ENCODE measurements at regions not wholly inside any gene's neighbourhood (a gene's known extent, or its start where the extent isn't known, plus 50 kb on each side); places are given as distances from the start of the nearest gene placed in this dataset.

GRCh38 chr9:73042155-73042554 is 89.3 kb upstream of the ALDH1A1 start:
- no peak for DNase-seq (ENCODE audit: extremely low read depth, insufficient read length)
- TF ChIP-seq, protein P1, sequence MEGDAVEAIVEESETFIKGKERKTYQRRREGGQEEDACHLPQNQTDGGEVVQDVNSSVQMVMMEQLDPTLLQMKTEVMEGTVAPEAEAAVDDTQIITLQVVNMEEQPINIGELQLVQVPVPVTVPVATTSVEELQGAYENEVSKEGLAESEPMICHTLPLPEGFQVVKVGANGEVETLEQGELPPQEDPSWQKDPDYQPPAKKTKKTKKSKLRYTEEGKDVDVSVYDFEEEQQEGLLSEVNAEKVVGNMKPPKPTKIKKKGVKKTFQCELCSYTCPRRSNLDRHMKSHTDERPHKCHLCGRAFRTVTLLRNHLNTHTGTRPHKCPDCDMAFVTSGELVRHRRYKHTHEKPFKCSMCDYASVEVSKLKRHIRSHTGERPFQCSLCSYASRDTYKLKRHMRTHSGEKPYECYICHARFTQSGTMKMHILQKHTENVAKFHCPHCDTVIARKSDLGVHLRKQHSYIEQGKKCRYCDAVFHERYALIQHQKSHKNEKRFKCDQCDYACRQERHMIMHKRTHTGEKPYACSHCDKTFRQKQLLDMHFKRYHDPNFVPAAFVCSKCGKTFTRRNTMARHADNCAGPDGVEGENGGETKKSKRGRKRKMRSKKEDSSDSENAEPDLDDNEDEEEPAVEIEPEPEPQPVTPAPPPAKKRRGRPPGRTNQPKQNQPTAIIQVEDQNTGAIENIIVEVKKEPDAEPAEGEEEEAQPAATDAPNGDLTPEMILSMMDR (IDR thresholded peaks at IDR 0.05; ENCODE audit: insufficient read depth, low read length, poor library complexity, severe bottlenecking): no peak

GRCh38 chr9:73039271-73040263 is 86.7 kb upstream of the ALDH1A1 start:
- TF ChIP-seq, protein P1 (IDR thresholded peaks at IDR 0.05; ENCODE audit: insufficient read depth, low read length, poor library complexity, severe bottlenecking): no peak
- no peak for DNase-seq (ENCODE audit: extremely low read depth, insufficient read length)
- Histone ChIP-seq H3K36me3 (ENCODE audit: control insufficient read depth, insufficient read depth, low read length) (no peaks in the 10 kb centered on the region), H3K4me3 (replicated peaks; ENCODE audit: low read depth, low read length) (no peak overlapping the region), H3K27me3 (replicated peaks; ENCODE audit: control insufficient read depth, insufficient read depth, low read length) (no peaks in the 10 kb centered on the region)

More at GRCh38 chr9:73042155-73042554, 89.3 kb upstream of the ALDH1A1 start:
- no peak overlapping the region for H3K4me3 ChIP-seq (replicated peaks; ENCODE audit: low read depth, low read length)
- H3K27me3 ChIP-seq (replicated peaks; ENCODE audit: control insufficient read depth, insufficient read depth, low read length): no peaks in the 10 kb centered on the region
- H3K36me3 ChIP-seq (ENCODE audit: control insufficient read depth, insufficient read depth, low read length): no peaks in the 10 kb centered on the region

DNA sequence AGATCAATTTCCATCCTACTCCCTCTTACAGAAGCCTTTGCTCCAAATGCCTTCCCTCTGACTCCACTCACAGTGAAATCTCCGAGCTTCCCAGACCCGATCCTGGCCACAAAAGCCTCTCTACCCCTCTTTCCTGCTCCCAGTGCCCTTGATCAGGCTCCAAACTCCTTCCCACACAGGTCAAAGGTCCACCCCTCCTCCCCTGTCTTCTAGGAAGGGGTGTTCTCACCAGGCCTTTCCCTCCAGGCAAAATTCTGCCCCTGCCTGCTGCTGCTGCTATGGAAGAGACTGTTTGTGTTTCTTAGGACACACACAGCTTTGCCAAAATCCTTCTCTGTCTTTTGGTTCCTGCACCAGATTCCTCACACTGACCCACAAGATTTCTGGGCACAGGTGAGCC is 85.8 kb upstream of the ALDH1A1 start:
- DNase-seq (ENCODE audit: extremely low read depth, insufficient read length): no peak
- H3K27me3 ChIP-seq (replicated peaks; ENCODE audit: control insufficient read depth, insufficient read depth, low read length): no peaks in the 10 kb centered on the region
- no peaks in the 10 kb centered on the region for H3K36me3 ChIP-seq (ENCODE audit: control insufficient read depth, insufficient read depth, low read length)
- TF ChIP-seq, protein P1 (IDR thresholded peaks at IDR 0.05; ENCODE audit: insufficient read depth, low read length, poor library complexity, severe bottlenecking): no peak
- H3K4me3 ChIP-seq (replicated peaks; ENCODE audit: low read depth, low read length): no peak overlapping the region

- H3K27me3 ChIP-seq (replicated peaks; ENCODE audit: control insufficient read depth, insufficient read depth, low read length): no peaks in the 10 kb centered on the region
- TF ChIP-seq, protein P1 (IDR thresholded peaks at IDR 0.05; ENCODE audit: insufficient read depth, low read length, poor library complexity, severe bottlenecking): no peak
- DNase-seq (ENCODE audit: extremely low read depth, insufficient read length): no peak
- no peak overlapping the region for H3K4me3 ChIP-seq (replicated peaks; ENCODE audit: low read depth, low read length)
- no peaks in the 10 kb centered on the region for H3K36me3 ChIP-seq (ENCODE audit: control insufficient read depth, insufficient read depth, low read length)
Observed at GRCh38 chr9:73038089-73038509, 85.2 kb upstream of the ALDH1A1 start.

- TF ChIP-seq, protein P1 (IDR thresholded peaks at IDR 0.05; ENCODE audit: insufficient read depth, low read length, poor library complexity, severe bottlenecking): no peak
- Histone ChIP-seq H3K27me3 (replicated peaks; ENCODE audit: control insufficient read depth, insufficient read depth, low read length) (no peaks in the 10 kb centered on the region), H3K4me3 (replicated peaks; ENCODE audit: low read depth, low read length) (no peak overlapping the region), H3K36me3 (ENCODE audit: control insufficient read depth, insufficient read depth, low read length) (no peaks in the 10 kb centered on the region)
- DNase-seq (ENCODE audit: extremely low read depth, insufficient read length): no peak
Observed at GRCh38 chr9:73037613-73038012, 84.8 kb upstream of the ALDH1A1 start.
